Islet precursor cell (in vitro differentiated cells): ENCODE measurements at regions not wholly inside any gene's neighbourhood (a gene's known extent, or its start where the extent isn't known, plus 50 kb on each side); places are given as distances from the start of the nearest gene placed in this dataset.
"Not testable (repeated sequence)": the region's sequence is repeated elsewhere in the genome, so short reads cannot be mapped to it uniquely, and the experiment has no call there.

Experiments used
- DNase-seq: peaks from one replicate; pipeline ENCODE4 v3.0.0-alpha.2; 2018

GRCh38 chr4:124873361-124874171 is 161.0 kb upstream of the ANKRD50 start:
- no peak for DNase-seq

DNA sequence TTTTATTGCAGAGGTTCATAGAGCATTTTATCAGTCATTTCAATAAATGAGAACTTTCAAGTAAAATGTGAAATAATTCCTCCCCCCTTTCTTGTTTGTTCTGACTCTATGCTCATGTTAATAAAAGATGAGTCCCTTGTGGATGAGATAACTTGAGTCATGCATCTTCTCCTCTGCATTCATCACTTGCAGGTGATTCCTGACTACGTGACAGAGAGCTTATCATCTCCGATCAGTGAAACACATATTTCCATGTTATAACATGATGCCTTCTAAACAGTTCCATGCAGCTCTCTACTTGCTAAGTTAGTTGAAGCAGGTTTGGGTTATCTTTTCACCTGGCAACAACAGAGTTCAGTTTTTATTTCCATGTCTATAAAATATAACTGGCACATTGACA is 160.1 kb upstream of the ANKRD50 start:
- no peak for DNase-seq

DNA sequence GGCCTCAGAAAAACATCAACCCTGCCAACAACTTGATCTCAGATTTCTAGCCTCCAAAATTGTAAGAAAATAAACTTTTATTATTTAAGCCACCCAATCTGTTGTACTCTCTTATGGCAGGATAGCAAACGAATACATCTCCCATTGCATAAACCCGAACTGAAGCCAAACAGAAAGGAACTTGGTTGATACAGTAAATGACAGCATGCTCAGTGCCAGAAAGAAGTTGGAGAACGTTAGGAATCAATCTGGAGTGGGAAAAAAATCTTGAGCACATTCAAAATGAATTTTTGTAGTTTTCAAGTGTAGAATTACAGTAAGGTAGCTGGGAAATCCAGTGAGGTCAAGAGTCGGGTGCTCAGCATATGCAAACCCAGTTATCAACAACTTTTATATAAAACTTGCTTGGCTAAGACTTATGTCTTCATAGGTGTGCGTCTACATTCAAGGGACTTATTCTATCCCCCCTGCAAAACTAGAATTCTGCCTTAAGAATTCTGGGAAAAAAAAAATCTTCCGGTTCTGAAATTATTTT is 157.5 kb upstream of the ANKRD50 start:
- no peak for DNase-seq

DNA sequence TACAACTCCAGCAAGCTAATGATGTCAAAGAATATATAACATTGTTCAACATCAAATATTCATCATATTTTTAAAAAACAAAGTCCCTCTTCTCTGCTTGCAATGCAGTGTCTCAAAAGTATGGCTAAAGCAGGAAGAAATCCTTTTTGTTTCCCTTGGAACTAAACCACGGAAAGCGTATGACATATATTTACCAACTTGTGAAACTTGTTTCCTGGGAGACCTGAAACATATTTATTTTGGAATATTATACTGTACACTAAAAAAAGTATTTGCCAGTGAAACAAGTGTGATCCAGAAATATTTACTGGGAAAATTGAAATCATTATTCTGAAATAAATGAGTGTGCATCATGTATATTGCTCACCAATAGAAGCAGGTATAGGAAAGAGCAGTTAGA is 156.0 kb upstream of the ANKRD50 start:
- DNase-seq, result no peak

GRCh38 chr4:124867536-124867935 is 155.0 kb upstream of the ANKRD50 start:
- DNase-seq, result no peak

- no peak for DNase-seq
These were observed 153.8 kb upstream of the ANKRD50 start for GRCh38 chr4:124866301-124866700.

DNA sequence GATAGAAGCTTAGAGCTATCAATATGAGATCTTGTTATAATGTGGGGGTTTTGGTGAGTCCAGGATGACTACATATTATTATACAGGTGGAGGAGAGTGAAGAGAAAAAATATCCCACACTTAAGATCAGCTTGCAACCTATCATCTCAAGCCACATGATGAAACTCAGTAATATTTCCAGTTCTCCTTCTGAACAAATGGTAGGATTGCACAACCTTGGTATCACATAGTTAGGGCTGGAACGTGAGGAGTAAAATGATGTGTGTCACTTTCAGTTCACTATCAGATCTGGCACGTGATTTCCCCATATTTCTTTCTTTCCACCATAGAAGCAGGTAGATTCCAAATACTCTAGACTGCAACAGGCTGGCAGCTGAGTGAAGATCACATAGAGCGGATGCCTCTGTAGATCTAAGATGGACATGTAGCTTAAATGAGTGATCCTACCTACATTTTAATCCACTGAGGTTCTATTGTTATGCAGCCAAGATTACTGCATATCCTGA is 150.6 kb upstream of the ANKRD50 start:
- no peak for DNase-seq

DNA sequence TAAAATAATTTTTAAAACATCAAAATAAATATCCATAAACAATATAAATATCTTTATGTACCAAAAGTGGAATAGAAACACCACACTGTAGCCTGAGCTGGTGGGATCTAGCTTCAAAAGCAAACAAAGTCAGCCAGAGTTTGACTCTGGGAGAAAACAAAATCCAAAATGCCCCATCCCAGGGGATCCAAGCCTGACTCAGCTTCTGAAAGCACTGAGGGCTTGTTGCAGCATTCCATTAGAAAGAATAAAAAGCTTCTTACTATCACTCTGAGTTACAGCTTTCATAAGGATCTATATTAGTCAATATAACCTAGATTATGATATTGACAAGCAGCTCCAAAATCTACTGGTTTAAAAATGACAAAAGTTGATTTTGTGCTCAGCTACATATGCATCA is 149.7 kb upstream of the ANKRD50 start:
- DNase-seq, result no peak

GRCh38 chr4:124861761-124862160 is 149.2 kb upstream of the ANKRD50 start:
- DNase-seq, result no peak

DNA sequence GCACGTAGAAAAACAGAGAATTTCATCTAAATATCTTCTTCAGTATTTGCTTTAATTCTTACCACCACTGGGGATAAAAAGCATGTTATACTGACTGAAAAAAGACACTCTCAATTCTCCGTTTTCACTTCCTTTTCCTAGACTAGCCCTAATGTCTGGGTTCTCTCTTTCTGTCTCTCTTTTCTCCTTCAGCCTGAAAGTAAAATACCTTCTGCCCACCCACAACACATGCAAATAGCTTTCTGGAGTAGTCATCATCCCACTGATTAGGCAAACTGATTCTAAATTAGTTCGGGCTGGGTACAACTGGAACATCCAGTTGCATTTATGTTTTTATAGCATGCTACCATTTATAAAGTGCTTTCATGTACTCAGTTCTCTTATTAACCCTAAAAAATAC is 142.4 kb upstream of the ANKRD50 start:
- DNase-seq, result no peak

GRCh38 chr4:124851741-124852140 is 139.2 kb upstream of the ANKRD50 start:
- no peak for DNase-seq

GRCh38 chr4:124846306-124846705 is 133.8 kb upstream of the ANKRD50 start:
- DNase-seq, result peak; percentile 74

DNA sequence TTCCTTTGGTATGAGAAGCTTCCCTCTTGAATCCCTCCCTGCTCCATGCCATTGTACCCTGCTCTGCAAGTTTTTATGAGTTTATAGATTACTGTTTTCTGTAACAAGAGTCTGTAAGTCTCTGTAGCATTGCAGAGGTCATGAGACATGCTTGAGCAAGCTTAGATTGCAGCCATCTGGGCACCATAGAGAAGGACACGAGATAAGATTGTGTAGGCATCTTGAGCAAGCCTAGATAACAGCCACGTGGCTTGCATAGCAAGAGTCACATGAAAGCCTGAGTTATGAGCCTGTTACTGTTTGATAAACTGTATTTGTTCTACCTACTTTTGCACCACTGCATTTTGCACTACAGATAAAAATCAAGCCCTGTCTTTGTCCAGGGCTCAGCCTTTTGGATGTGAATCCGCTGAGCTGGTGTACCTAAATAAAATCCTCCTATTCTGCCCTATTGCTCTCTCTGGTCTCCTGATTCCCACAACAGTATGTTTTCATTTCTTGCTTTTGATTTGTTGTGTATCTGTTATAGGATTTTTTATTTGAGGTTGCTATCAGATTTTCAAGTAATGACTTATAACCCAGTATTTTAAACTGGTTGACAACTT is 127.4 kb upstream of the ANKRD50 start:
- DNase-seq, result no peak

DNA sequence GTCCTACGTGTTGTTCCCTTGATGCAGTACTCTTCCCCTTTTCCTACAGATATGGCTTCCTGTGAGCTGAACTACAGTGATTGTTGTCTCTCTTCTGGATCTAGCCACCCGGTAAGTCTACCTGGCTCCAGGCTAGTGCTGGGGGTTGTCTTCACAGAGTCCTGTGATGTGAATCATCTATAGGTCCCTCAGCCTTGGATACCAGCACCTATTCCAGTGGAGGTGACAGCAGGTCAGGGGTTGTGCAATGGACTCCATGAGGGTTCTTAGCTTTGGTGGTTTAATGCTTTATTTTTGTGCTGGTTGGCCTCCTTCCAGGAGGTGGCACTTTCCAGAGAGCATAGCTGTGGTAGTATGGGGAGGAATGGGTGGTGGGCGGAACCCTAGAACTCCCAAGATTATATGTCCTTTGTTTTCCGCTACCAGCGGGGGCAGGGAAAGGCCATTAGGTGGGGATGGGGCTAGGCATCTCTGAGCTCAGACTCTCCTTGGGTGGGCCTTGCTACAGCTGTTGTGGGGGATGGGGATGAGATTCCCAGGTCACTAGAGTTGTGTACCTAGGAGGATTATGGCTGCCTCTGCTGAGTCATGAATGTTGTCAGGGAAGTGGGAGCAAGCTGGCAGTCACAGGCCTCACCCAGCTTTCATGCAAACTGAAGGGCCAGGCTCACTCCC is 121.4 kb upstream of the ANKRD50 start:
- DNase-seq, result no peak

DNA sequence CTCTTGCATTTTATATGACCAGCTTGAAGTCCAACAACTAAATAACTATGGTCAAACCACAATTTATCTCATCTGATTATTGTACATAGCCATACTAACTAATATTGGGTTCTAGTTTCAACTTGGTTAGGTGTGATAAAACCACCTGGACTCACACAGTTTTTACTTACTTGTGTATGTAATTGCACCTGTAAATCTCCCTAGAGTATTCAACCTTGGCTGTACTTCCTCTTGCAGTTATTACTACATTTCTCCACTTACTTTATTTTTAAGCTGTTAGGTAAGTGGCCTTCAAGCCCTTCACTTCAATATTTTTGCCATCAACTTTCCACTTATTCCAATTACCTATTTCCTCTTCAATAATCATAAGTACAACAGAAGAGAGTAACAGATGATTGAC is 115.8 kb upstream of the ANKRD50 start:
- no peak for DNase-seq

DNA sequence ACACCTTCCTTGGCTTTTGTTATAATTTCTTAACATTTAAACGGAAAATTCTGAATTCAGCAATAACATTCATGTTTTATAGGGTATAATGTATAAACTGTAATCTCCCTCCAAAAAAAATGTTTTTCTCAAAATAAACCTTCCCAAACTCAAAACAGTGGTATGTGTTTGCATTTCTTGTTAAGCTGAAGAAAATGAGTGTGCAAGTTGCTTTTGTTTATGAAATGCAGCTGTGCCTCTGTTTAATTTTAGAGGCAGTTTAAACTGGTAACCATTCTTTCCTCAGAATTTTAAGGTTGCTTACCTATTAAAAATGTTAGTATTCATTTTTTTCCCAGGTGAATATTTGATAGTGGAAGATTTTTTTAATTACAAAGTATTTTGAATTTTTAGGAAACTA is 105.0 kb upstream of the ANKRD50 start:
- DNase-seq, result no peak

DNA sequence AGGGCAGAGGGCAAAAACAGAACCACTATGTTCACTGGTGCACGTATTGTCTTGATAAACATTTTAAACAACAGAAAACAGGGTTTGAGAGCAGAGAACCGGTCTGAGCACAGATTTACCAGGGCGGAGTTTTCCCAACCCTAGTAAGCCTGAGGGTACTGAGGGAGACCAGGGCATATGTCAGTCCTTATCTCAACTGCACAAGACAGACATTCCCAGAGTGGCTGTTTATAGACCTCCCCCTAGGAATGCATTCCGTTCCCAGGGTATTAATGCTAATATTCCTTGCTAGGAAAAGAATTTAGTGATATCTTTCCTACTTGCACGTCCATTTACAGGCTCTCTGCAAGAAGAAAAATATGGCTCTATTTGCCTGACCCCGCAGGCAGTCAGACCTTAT is 99.7 kb upstream of the ANKRD50 start:
- DNase-seq, result not testable (repeated sequence)

DNA sequence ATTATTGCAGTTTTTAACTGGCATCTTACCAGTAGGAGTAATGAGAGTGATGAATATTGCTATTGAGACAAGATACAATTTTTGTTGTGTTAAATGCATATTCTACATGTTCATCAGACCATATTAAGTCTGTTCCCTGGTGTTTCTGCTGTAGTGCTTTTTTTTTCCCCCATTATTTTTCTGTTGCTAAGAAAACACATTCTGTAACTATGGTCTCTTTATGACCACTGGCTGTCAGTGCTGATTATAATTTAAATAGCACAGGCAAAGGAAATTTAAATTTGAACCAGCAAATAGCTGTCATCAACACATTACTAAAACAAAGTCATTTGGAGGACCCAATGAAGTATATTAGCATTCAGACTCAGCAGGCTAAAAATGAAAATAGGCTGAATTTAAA is 98.3 kb upstream of the ANKRD50 start:
- DNase-seq, result no peak

GRCh38 chr4:124807421-124807820 is 94.9 kb upstream of the ANKRD50 start:
- no peak for DNase-seq

- peak; percentile 45 for DNase-seq
These were observed 93.9 kb upstream of the ANKRD50 start for GRCh38 chr4:124806403-124806802.

- no peak for DNase-seq
These were observed 92.1 kb upstream of the ANKRD50 start for GRCh38 chr4:124804584-124804983.

DNA sequence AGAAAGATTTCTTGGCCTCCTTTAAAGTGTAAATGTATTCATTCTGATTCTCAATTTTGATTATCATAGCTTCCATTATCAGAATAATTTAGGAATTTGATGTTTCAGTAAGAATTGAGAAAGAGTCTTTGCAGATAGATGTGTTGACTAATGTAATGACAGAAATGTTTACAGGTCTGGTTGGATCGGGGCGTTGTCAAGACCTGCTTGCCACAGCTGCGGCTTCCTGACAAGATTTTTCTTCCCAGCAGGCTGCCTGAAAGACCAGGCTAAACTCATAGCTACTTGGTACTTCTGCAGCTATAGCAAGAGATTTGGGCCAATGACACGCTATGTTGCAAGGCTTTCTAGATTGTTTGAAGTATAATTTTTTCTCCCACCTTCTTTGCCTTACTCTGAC is 91.5 kb upstream of the ANKRD50 start:
- no peak for DNase-seq

DNA sequence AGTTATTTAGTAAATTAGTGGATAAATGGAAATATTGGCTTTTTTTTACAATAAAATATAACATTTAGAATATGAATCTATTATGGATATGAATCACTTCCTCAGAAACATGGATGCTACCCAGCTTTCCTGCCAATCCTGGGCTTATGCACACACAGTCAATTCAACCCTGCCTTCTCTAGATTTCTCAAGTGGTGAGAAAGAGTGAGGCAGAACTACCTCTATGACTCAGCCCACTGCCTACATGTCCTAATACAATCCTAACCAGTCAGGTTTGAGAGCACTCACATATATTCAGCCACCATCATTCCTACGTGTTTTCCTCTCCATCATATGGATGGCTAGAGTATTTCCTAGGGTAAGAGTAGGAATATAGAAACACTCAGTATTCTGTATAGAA is 91.1 kb upstream of the ANKRD50 start:
- DNase-seq, result no peak

- DNase-seq, result no peak
These were observed 90.5 kb upstream of the ANKRD50 start for GRCh38 chr4:124803026-124803425.
